ENCODE measurements at regions not wholly inside any gene's neighbourhood (a gene's known extent, or its start where the extent isn't known, plus 50 kb on each side); places are given as distances from the start of the nearest gene placed in this dataset.
"Not testable (repeated sequence)": the region's sequence is repeated elsewhere in the genome, so short reads cannot be mapped to it uniquely, and the experiment has no call there.

DNA sequence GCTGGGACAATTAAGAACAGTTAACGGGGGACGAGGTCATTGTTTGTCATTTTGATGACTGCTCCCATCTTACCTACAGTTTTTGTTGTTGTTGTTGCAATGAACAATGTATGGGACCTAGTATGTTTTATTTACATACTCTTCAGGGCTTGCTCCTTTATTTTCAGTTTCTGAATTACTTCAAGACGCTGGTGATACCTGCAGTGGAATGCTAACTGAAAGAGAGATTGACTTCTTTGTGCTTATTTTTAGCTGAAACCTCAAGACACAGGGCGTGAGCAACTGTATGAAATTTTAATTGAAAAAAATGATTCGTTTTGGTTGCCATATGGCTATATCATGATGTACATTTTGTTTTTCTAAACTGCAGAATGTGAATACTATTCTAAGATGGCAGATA lies 297.9 kb downstream of the EDEM1 start:
- no peak for DNase-seq

GRCh38 chr3:5488771-5489170 lies 301.3 kb downstream of the EDEM1 start:
- no peak for DNase-seq

GRCh38 chr3:5489536-5489935 lies 302.0 kb downstream of the EDEM1 start:
- no peak for DNase-seq

DNA sequence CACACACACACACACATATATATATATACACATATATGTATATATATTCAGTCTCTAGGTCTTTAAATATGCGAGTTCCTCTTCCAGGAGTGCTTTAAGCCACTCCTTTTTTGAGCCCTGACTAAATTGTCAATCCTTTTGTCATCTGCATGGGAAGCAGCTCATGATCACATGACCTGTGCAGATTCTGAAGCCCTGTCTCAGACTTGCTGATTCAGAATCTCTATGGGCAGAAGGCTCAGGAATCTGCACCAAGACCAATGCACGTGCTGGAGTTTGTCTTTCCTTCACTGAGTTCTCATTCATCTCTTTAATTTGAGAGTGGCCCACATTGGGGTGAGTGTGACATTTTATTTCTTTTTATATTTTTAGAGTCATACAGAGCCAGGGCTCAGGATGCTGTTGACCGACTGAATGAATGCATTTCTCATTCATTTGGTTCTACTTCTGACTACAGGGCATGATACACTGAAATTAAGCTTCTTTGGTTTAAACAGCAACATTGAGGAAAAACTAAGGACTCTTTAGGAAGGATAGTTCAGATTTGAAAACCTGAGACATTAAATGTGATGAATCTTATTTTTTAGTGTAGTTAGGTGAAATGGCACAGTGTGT lies 307.5 kb downstream of the EDEM1 start:
- DNase-seq, result no peak

- DNase-seq, result no peak
These were observed 310.0 kb downstream of the EDEM1 start for GRCh38 chr3:5497497-5497896.

DNA sequence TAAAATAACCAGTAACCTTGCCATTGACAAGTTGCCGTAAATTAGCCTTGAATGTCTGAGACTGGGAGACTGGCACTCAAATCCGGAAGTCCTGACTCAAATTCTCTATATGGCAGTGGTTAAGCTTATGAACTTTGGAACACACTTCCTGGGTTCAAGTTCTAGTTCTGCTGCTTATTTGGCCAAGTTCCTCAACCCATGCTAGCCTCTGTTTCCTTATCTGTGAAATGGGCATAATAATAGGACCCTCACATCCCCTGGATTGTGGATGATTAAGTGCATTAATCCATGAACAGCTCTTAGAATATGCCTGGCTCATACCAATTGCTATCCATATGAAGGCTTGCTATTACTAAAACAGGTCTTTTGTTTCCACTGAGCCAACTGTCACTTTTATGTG lies 311.5 kb downstream of the EDEM1 start:
- DNase-seq, result no peak

DNA sequence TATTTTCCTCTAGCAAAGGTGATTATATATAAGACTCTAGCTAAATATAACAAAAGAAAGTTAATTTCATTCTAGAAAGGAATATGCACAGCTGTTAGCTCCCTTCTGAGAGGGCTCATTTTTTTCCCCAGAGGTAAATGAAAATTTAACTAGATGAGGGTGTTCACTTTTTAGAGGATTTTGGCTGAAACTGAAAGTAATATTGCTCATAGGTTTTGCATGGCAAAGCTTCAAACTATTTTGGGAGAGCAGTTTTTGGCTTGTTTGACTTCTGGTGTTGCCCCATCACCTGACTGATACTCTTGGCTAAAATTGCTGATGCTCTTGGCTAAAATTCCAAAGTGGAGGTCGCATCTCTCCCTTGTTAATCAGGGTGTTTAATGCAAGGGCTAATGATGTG lies 311.9 kb downstream of the EDEM1 start:
- no peak for DNase-seq

DNA sequence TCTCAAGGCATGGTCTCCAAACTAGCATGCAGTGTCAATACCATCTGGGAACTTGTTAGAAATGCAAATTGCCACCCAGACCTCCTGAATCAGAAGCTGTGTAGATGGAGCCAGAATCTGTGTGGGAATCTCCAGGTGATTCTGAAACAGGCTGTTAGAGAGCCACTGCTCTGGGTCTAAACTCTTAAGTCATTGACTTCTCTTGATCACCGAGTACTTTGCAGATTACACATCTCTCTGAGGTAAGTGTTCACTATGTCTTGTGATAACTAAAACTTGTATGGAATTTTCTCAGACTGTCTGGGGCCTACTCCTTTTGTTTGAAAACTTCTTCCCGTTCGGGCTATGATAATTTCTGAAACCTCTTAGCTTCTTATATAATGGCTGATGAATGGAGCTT lies 315.6 kb downstream of the EDEM1 start:
- no peak for DNase-seq

GRCh38 chr3:5504135-5504534 lies 316.6 kb downstream of the EDEM1 start:
- DNase-seq, result no peak

- DNase-seq, result no peak
These were observed 317.7 kb downstream of the EDEM1 start for GRCh38 chr3:5505163-5505562.

DNA sequence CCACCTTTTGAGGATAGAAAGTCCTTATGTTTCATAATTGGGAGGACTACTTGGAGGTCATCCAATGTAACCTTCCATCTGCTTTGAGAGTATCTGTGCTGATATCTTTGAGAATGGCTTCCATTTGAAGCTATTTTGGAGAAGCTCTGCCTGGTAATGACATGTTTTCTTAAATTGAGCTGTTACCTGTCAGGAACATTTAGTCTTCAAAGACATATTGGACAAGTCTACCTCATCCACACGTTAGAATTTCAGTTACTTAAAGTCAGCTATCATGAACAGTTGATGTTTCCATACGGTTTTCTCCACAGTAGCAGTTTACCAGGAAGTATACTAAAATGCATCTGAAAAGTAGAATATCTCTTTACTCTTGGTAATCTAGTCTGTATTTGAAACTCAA lies 318.5 kb downstream of the EDEM1 start:
- DNase-seq, result no peak

DNA sequence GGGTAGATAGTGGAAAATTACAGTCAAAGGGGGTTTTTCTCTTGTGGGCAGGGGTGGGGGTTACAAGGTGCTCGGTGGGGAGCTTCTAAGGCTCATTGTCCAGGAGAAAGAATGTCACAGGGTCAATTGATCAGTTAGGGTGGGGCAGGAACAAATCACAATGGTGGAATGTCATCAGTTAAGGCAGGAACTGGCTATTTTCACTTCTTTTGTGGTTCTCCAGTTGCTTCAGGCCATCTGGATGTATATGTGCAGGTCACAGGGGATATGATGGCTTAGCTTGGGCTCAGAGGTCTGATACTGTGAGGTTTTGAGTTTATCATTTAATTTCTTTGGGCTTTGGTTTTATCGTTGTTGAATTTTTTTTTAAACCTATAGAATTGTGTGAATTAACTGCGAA lies 321.4 kb downstream of the EDEM1 start:
- not testable (repeated sequence) for DNase-seq

GRCh38 chr3:5510300-5510699 lies 322.8 kb downstream of the EDEM1 start:
- DNase-seq, result no peak

GRCh38 chr3:5517921-5518320 lies 330.4 kb downstream of the EDEM1 start:
- DNase-seq, result no peak

GRCh38 chr3:5520237-5520636 lies 332.7 kb downstream of the EDEM1 start:
- DNase-seq, result no peak

DNA sequence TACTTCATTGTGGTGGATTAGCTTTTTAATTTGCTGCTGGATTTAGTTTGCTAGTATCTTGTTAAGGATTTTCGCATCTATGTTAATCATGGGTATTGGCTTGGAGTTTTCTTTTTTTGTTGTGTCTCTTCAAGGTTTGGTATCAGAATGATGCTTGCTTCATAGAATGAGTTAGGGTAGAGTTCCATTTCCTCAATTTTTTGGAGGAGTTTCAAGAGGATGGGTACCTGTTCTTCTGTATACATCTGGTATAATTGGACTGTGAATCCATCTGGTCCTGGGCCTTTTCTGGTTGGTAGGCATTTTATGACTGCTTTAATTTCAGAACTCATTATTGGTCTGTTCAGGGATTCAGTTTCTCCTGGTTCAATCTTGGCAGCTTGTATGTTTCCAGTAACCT lies 335.6 kb downstream of the EDEM1 start:
- DNase-seq, result no peak

DNA sequence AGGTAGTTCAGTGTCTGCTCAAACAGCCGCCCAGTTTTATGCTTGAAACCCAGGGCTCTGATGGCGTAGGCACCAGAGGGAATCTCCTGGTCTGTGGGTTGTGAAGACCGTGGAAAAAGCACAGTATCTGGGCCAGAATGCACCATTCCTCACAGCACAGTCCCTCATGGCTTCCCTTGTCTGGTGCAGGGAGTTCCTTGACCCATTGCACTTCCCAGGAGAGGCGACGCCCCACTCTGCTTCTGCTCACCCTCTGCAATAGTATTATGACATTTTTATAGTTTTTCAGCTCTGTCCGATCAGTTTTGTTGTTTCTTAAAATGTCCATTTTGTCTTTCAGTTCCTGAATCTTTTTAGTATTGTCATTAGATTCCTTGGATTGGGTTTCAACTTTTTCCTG lies 343.5 kb downstream of the EDEM1 start:
- DNase-seq, result no peak

- DNase-seq, result no peak
These were observed 344.3 kb downstream of the EDEM1 start for GRCh38 chr3:5531741-5532290.

DNA sequence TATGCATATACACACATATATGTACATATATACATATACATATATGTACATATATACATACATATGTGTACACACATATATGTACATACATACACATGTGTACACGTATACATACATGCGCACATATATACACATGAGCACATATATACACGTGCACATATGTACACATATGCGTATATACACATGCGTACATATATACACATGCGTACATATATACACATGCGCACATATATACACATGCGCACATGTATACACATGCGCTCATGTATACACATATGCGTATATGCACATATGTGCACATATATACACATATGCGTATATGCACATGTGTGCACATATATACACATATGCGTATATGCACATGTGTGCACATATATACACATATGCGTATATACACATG lies 353.0 kb downstream of the EDEM1 start:
- no peak for DNase-seq

GRCh38 chr3:5542472-5542871 lies 355.0 kb downstream of the EDEM1 start:
- DNase-seq, result no peak

DNA sequence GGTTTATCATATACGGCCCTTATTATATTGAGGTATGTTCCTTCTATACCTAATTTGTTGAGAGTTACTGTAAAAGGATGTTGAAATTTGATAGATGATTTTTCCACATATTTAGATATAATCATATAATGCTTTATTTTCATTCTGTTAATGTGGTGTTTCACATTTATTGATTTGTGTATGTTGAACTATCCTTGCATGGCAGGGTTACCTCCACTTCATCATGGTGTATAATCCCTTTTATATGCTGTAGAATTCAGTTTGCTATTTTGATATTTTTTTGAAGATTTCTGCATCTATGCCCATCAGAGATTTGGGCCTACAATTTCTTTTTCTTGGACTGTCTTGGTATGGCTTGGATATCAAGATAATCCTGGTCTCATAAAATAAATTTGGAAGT lies 355.5 kb downstream of the EDEM1 start:
- no peak for DNase-seq

GRCh38 chr3:5545719-5546118 lies 358.2 kb downstream of the EDEM1 start:
- no peak for DNase-seq

- no peak for DNase-seq
These were observed 365.7 kb downstream of the EDEM1 start for GRCh38 chr3:5553203-5553602.

GRCh38 chr3:5554245-5554747 lies 366.8 kb downstream of the EDEM1 start:
- DNase-seq, result no peak

- DNase-seq, result no peak
These were observed 372.7 kb downstream of the EDEM1 start for GRCh38 chr3:5560199-5560598.
